ENCODE measurements at regions not wholly inside any gene's neighbourhood (a gene's known extent, or its start where the extent isn't known, plus 50 kb on each side); places are given as distances from the start of the nearest gene placed in this dataset.

DNA sequence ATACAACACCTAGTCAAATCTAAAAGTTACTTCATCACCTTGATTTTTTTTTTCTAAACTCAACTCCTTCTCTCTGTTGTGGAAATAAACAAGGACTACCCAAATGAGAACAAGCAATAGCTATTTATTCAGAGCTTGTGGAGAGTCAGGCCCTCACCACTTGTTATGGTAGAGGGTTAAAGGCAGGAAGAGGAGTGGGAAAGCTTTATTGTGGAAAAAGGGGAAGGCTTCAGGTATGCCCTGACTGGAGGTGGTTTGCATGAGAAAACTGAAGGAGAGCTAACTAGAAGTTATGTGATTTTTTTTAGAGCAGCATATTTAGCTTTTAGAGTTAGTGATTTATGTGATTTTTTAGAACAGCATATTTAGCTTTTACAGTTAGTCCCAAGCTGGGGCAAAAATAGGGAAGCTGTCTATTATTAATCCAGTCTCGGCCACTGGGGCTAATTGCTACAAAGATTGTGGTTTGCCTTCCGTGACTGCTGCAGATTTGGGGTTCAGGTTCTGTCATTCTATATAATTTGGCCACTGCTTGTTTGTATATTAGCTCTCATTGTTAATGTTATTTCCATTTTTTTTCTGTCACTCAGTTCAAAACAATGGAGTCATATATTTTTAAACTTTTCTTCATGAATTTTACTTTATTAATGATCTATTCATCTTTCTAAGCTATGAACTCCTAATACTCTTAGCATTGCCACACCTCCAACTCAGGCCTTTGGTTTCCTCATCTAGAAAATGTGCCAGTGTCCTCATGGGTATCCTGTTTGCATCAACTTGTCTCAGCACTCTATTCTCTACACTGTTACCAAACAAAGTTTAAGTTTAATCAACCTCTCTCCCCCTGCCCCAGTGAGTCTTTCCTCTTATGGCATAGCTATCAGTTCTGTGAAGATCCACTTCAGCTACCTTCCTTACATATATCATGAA, 713.0 kb downstream of the BRINP3 start:
- TF ChIP-seq, protein P1, sequence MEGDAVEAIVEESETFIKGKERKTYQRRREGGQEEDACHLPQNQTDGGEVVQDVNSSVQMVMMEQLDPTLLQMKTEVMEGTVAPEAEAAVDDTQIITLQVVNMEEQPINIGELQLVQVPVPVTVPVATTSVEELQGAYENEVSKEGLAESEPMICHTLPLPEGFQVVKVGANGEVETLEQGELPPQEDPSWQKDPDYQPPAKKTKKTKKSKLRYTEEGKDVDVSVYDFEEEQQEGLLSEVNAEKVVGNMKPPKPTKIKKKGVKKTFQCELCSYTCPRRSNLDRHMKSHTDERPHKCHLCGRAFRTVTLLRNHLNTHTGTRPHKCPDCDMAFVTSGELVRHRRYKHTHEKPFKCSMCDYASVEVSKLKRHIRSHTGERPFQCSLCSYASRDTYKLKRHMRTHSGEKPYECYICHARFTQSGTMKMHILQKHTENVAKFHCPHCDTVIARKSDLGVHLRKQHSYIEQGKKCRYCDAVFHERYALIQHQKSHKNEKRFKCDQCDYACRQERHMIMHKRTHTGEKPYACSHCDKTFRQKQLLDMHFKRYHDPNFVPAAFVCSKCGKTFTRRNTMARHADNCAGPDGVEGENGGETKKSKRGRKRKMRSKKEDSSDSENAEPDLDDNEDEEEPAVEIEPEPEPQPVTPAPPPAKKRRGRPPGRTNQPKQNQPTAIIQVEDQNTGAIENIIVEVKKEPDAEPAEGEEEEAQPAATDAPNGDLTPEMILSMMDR (IDR thresholded peaks at IDR 0.05; ENCODE audit: poor library complexity, severe bottlenecking), result no peak
- TF ChIP-seq, protein P2, sequence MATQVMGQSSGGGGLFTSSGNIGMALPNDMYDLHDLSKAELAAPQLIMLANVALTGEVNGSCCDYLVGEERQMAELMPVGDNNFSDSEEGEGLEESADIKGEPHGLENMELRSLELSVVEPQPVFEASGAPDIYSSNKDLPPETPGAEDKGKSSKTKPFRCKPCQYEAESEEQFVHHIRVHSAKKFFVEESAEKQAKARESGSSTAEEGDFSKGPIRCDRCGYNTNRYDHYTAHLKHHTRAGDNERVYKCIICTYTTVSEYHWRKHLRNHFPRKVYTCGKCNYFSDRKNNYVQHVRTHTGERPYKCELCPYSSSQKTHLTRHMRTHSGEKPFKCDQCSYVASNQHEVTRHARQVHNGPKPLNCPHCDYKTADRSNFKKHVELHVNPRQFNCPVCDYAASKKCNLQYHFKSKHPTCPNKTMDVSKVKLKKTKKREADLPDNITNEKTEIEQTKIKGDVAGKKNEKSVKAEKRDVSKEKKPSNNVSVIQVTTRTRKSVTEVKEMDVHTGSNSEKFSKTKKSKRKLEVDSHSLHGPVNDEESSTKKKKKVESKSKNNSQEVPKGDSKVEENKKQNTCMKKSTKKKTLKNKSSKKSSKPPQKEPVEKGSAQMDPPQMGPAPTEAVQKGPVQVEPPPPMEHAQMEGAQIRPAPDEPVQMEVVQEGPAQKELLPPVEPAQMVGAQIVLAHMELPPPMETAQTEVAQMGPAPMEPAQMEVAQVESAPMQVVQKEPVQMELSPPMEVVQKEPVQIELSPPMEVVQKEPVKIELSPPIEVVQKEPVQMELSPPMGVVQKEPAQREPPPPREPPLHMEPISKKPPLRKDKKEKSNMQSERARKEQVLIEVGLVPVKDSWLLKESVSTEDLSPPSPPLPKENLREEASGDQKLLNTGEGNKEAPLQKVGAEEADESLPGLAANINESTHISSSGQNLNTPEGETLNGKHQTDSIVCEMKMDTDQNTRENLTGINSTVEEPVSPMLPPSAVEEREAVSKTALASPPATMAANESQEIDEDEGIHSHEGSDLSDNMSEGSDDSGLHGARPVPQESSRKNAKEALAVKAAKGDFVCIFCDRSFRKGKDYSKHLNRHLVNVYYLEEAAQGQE (IDR thresholded peaks at IDR 0.05; ENCODE audit: borderline replicate concordance), result no peak
- no peak for TF ChIP-seq EZH2 (IDR thresholded peaks at IDR 0.05; ENCODE audit: borderline replicate concordance, insufficient read depth, low read length, poor library complexity, severe bottlenecking)
